Trophoblast cell (in vitro differentiated cells and primary cell): ENCODE measurements at regions not wholly inside any gene's neighbourhood (a gene's known extent, or its start where the extent isn't known, plus 50 kb on each side); places are given as distances from the start of the nearest gene placed in this dataset.

ENCODE experiments used
- DNase-seq, 2 donors: peaks; one replicate each; pipeline ENCODE4 v3.0.0-alpha.2; 2016
- H2AFZ ChIP-seq: 2 replicates; pipeline ENCODE4 v1.6.1; 2013; ENCODE audit warnings: low read length, moderate library complexity, mild to moderate bottlenecking; ENCODE audit not compliant: insufficient read depth, poor library complexity
- H2AK5ac ChIP-seq: 2 replicates; pipeline ENCODE4 v1.6.1; 2013; ENCODE audit warnings: mild to moderate bottlenecking, low read length
- H2BK120ac ChIP-seq: 2 replicates; pipeline ENCODE4 v1.6.1; 2013; ENCODE audit warnings: low read length, mild to moderate bottlenecking, moderate library complexity; ENCODE audit not compliant: insufficient read depth, poor library complexity
- H2BK12ac ChIP-seq: 2 replicates; pipeline ENCODE4 v1.6.1; 2013; ENCODE audit warnings: mild to moderate bottlenecking, low read length, moderate library complexity
- H2BK5ac ChIP-seq: 2 replicates; pipeline ENCODE4 v1.6.1; 2013; ENCODE audit warnings: low read length, low read depth, moderate library complexity, mild to moderate bottlenecking; ENCODE audit not compliant: poor library complexity
- H3K14ac ChIP-seq: 2 replicates; pipeline ENCODE4 v1.6.1; 2013; ENCODE audit warnings: mild to moderate bottlenecking, low read length
- H3K18ac ChIP-seq: 2 replicates; pipeline ENCODE4 v1.6.1; 2013; ENCODE audit warnings: mild to moderate bottlenecking, low read length
- H3K23ac ChIP-seq: 2 replicates; pipeline ENCODE4 v1.6.1; 2013; ENCODE audit warnings: low read length
- H3K27ac ChIP-seq: 2 replicates; pipeline ENCODE4 v1.5.1; 2013; ENCODE audit warnings: low read depth, mild to moderate bottlenecking, inconsistent platforms, low read length, moderate library complexity
- H3K27me3 ChIP-seq: 2 replicates; pipeline ENCODE4 v1.6.1; 2013; ENCODE audit warnings: inconsistent platforms, mild to moderate bottlenecking, low read length, moderate library complexity; ENCODE audit not compliant: insufficient read depth
- H3K36me3 ChIP-seq, 2 experiments: 1 replicate in 1 of 2; 2 replicates in 1 of 2; pipeline ENCODE4 v1.6.1; 2013; ENCODE audit warnings: low read length in 2 of 2, mild to moderate bottlenecking in 2 of 2, moderate library complexity in 1 of 2; ENCODE audit not compliant: insufficient read depth in 2 of 2, control insufficient read depth in 1 of 2
- H3K4ac ChIP-seq: 2 replicates; pipeline ENCODE4 v1.6.1; 2013; ENCODE audit warnings: low read depth, mild to moderate bottlenecking, low read length, moderate library complexity
- H3K4me1 ChIP-seq, 2 experiments: 1 replicate in 1 of 2; 2 replicates in 1 of 2; pipeline ENCODE4 v1.6.1; 2013; ENCODE audit warnings: low read length in 2 of 2, mild to moderate bottlenecking in 2 of 2, moderate library complexity in 1 of 2; ENCODE audit not compliant: insufficient read depth in 2 of 2, control insufficient read depth in 1 of 2
- H3K4me2 ChIP-seq: 2 replicates; pipeline ENCODE4 v1.6.1; 2013; ENCODE audit warnings: inconsistent platforms, mild to moderate bottlenecking, low read length, moderate library complexity
- H3K4me3 ChIP-seq: 2 replicates; pipeline ENCODE4 v1.5.1; 2013; ENCODE audit warnings: mild to moderate bottlenecking, low read depth, low read length, inconsistent platforms
- H3K79me1 ChIP-seq: one replicate; pipeline ENCODE4 v1.6.1; 2013; ENCODE audit warnings: low read length
- H3K79me2 ChIP-seq: 2 replicates; pipeline ENCODE4 v1.6.1; 2013; ENCODE audit warnings: low read length, mild to moderate bottlenecking; ENCODE audit not compliant: control insufficient read depth, insufficient read depth, poor library complexity
- H3K9ac ChIP-seq: 2 replicates; pipeline ENCODE4 v1.6.1; 2013; ENCODE audit warnings: mild to moderate bottlenecking, low read length
- H3K9me3 ChIP-seq: 2 replicates; pipeline ENCODE4 v1.6.1; 2013; ENCODE audit warnings: low read depth, mild to moderate bottlenecking, control low read depth, inconsistent platforms, low read length; ENCODE audit not compliant: insufficient read depth
- H4K12ac ChIP-seq: 2 replicates; pipeline ENCODE4 v1.6.1; 2013; ENCODE audit warnings: low read depth, mild to moderate bottlenecking, low read length, moderate library complexity
- H4K8ac ChIP-seq: 2 replicates; pipeline ENCODE4 v1.6.1; 2013; ENCODE audit warnings: low read depth, mild to moderate bottlenecking, low read length, moderate library complexity
- H4K91ac ChIP-seq: one replicate; pipeline ENCODE4 v1.6.1; 2013; ENCODE audit warnings: low read depth, mild to moderate bottlenecking, low read length, moderate library complexity
- WGBS: extraction: QIAGEN DNeasy Blood & Tissue Kit; methylation state at CpG from one replicate; pipeline ENCODE4 v1.1.7; 2013; ENCODE audit warnings: missing lambda C conversion rate; ENCODE audit not compliant: insufficient read length, insufficient coverage; ENCODE audit errors: extremely low coverage; 5-methylcytosine and 5-hydroxymethylcytosine counted together

DNA sequence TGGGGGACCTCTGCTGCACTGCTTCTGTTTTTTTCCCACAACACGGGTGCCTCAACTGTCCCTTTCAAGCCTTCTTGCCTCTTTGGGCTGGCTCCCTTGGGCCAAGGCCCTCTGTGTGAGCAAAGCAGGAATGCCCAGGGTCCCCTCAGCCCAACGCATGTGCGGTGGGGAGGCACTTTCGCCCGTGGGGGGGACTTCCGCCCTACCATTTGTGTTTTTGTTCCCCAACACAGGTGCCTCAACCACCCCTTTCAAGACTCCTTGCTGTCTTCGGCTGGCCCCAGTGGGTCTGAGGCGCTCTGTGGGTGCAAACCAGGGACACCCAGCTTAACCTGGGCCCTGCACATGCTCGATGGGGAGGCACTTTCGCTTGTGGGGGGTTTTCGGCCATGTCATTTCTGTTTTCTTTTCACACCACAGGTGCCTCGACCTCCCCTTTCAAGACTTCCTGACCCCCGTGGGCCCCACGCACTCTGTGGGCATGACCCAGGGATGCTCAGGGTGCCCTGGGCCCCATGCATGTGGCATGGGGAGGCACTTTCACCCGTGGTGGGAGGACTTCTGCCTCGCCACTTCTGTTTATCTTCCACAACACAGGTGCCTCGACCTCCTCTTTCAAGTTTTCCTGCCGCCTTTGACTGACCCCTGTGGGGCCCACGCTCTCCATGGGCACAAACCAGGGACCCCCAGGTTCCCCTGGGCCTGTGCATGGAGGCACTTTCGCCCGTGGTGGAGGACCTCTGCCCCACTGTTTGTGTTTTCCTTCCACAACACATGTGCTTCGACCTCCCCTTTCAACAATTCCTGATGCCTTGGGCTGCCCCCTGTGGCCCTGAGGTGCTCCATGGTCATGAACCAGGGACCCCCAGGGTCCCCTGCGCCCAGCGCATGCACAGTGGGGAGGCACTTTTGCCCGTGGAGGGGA is 365.7 kb downstream of the ALG10 start:
- no peak for DNase-seq
- no peaks in the 10 kb centered on the region for H3K79me2 ChIP-seq
- no peaks in the 10 kb centered on the region for H3K4me1 ChIP-seq
- no peak overlapping the region for H3K4ac ChIP-seq
- H3K27ac ChIP-seq = no peak overlapping the region
- H3K18ac ChIP-seq = no peak overlapping the region
- H3K9me3 ChIP-seq = peaks cover 100% of the 10 kb centered on the region
- H3K27me3 ChIP-seq = no peaks in the 10 kb centered on the region
- no peak overlapping the region for H3K4me2 ChIP-seq
- H3K4me3 ChIP-seq = no peak overlapping the region
- no peak overlapping the region for H2BK12ac ChIP-seq
- H3K9ac ChIP-seq = no peak overlapping the region
- no peak overlapping the region for H2BK120ac ChIP-seq
- H3K23ac ChIP-seq = no peak overlapping the region
- no peaks in the 10 kb centered on the region for H3K36me3 ChIP-seq
- no peak overlapping the region for H4K12ac ChIP-seq
- H3K79me1 ChIP-seq = no peaks in the 10 kb centered on the region
- no peak overlapping the region for H3K14ac ChIP-seq
- H4K91ac ChIP-seq = no peak overlapping the region
- H2BK5ac ChIP-seq = no peak overlapping the region
- H4K8ac ChIP-seq = no peak overlapping the region
- WGBS = no CpG with 5 or more reads among the region's 25 CpGs
- no peak overlapping the region for H2AFZ ChIP-seq
- no peak overlapping the region for H2AK5ac ChIP-seq

DNA sequence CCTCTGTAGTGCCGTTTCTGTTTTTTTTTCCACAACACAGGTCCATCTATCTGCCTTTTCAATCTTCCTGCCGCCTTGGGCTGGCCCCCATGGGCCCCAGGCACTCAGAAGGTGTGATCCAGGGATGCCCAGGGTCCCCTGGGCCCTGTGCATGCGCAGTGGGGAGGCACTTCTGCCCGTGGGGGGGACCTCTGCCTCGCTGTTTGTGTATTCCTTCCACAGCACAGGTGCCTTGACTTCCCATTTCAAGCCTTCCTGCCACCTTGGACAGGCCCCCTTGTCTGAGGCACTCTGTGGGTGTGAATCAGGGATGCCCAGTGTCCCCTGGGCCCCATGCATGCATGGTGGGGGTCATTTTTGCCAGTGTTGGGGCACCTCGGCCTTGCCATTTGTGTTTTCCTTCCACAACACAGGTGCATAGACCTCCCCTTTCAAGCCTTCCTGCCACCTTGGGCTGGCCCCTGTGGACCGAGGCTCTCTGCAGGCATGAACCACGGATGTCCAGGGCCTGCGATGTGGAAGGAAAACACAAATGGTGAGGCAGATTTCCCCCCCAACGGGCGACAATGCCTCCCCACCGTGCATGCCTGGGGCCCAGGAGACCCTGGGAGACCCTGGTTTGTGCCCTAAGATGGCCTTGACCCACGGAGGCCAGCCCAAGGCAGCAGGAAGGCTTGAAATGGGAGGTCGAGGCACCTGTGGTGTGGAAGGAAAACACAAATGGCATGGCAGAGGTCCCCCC is 366.5 kb downstream of the ALG10 start:
- Histone ChIP-seq H3K4me2 (no peak overlapping the region), H2BK12ac (no peak overlapping the region), H3K9ac (no peak overlapping the region), H4K12ac (no peak overlapping the region), H3K14ac (no peak overlapping the region), H2AK5ac (no peak overlapping the region), H3K9me3 (peaks cover 100% of the 10 kb centered on the region), H3K4me3 (no peak overlapping the region), H3K79me2 (no peaks in the 10 kb centered on the region), H2BK120ac (no peak overlapping the region), H3K4me1 (no peaks in the 10 kb centered on the region), H3K27me3 (no peaks in the 10 kb centered on the region), H3K23ac (no peak overlapping the region), H3K36me3 (no peaks in the 10 kb centered on the region), H4K91ac (no peak overlapping the region), H3K4ac (no peak overlapping the region), H4K8ac (no peak overlapping the region), H3K18ac (no peak overlapping the region), H2AFZ (no peak overlapping the region), H3K79me1 (no peaks in the 10 kb centered on the region), H3K27ac (no peak overlapping the region), H2BK5ac (no peak overlapping the region)
- no peak for DNase-seq
- WGBS = no CpG with 5 or more reads among the region's 14 CpGs

DNA sequence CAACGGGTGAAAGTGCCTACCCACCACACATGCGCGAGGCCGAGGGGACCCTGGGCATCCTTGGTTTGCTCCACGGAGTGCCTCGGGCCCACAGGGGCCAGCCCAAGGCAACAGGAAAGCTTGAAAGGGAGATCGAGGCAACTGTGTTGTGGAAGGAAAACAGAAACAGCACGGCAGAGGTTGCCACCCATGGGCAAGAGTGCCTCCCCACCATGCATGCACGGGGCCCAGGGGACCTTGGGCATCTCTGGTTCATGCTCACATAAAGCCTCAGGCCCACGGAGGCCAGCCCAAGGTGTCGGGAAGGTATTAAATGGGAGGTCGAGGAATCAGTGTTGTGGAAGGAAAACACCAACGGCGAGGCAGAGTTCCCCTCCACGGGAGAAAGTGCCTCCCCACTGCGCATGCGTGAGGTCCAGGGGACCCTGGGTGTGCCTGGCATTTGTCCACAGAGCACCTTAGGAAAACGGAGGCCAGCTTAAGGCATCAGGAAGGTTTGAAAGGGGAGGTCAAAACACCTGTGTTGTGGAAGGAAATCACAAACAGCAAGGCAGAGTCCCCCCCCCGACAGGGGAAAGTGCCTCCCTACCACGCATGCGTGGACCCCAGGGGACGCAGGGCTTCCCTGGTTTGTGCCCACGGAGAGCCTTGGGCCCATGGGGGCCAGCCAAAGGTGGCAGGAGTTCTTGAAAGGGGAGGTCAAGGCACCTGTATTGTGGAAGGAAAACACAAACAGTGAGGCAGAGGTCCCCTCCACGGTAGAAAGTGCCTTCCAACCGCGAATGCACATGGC is 367.3 kb downstream of the ALG10 start:
- no peak overlapping the region for H3K4me2 ChIP-seq
- H3K4me3 ChIP-seq = no peak overlapping the region
- H3K18ac ChIP-seq = no peak overlapping the region
- H3K79me2 ChIP-seq = no peaks in the 10 kb centered on the region
- H3K4ac ChIP-seq = no peak overlapping the region
- H3K23ac ChIP-seq = no peak overlapping the region
- no peaks in the 10 kb centered on the region for H3K36me3 ChIP-seq
- no peak overlapping the region for H2AK5ac ChIP-seq
- no peak overlapping the region for H2AFZ ChIP-seq
- peaks cover 99% of the 10 kb centered on the region for H3K9me3 ChIP-seq
- no peaks in the 10 kb centered on the region for H3K79me1 ChIP-seq
- no peaks in the 10 kb centered on the region for H3K27me3 ChIP-seq
- H3K9ac ChIP-seq = no peak overlapping the region
- no peak overlapping the region for H2BK12ac ChIP-seq
- no peak overlapping the region for H4K91ac ChIP-seq
- WGBS = no CpG with 5 or more reads among the region's 26 CpGs
- H3K14ac ChIP-seq = no peak overlapping the region
- H2BK5ac ChIP-seq = no peak overlapping the region
- no peak overlapping the region for H3K27ac ChIP-seq
- no peak overlapping the region for H2BK120ac ChIP-seq
- no peaks in the 10 kb centered on the region for H3K4me1 ChIP-seq
- H4K8ac ChIP-seq = no peak overlapping the region
- no peak for DNase-seq
- no peak overlapping the region for H4K12ac ChIP-seq

DNA sequence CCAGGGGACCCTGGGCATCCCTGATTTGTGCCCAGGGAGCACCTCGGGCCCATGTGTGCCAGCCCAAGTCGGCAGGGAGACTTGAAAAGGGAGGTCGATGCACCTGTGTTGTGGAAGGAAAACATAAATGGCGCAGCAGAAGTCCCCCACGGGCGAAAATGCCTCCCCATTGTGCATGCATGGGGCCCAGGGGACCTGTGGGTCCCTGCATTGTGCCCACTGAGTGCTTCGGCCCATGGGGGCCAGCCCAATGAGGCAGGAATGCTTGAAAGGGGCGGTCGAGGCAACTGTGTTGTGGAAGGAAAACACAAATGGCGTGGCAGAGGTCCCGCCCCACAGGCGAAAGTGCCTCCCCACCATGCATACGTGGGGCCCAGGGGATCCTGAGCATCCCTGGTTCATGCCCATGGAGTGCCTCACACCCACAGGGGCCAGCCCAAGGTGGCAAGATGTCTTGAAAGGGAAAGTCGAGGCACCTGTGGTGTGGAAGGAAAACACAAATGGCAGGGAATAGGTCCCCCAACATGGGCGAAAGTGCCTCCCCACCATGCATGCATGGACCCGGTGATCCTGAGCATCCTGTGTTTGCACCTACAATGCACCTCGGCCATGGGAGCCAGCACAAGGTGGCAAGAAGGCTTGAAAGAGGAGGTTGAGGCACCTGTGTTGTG is 368.0 kb downstream of the ALG10 start:
- no peak overlapping the region for H2BK120ac ChIP-seq
- no peaks in the 10 kb centered on the region for H3K4me1 ChIP-seq
- DNase-seq = no peak
- peaks cover 99% of the 10 kb centered on the region for H3K9me3 ChIP-seq
- H2AFZ ChIP-seq = no peak overlapping the region
- no peaks in the 10 kb centered on the region for H3K79me1 ChIP-seq
- no peak overlapping the region for H3K23ac ChIP-seq
- no peaks in the 10 kb centered on the region for H3K79me2 ChIP-seq
- no peak overlapping the region for H2BK12ac ChIP-seq
- H3K4me2 ChIP-seq = no peak overlapping the region
- no peak overlapping the region for H3K4ac ChIP-seq
- H2BK5ac ChIP-seq = no peak overlapping the region
- no peak overlapping the region for H4K12ac ChIP-seq
- H3K18ac ChIP-seq = no peak overlapping the region
- H3K27me3 ChIP-seq = no peaks in the 10 kb centered on the region
- peak overlapping the region; percentile 7 for H3K4me3 ChIP-seq
- H3K9ac ChIP-seq = no peak overlapping the region
- no peak overlapping the region for H2AK5ac ChIP-seq
- H3K14ac ChIP-seq = no peak overlapping the region
- no peaks in the 10 kb centered on the region for H3K36me3 ChIP-seq
- no CpG with 5 or more reads among the region's 17 CpGs for WGBS
- H3K27ac ChIP-seq = no peak overlapping the region
- H4K8ac ChIP-seq = no peak overlapping the region
- H4K91ac ChIP-seq = no peak overlapping the region
